AG20443 (cell line): ENCODE measurements at regions not wholly inside any gene's neighbourhood (a gene's known extent, or its start where the extent isn't known, plus 50 kb on each side); places are given as distances from the start of the nearest gene placed in this dataset.

ENCODE experiments used
- DNase-seq: peaks from one replicate; pipeline ENCODE4 v3.0.0; 2012; ENCODE audit warnings: low spot score, mixed read lengths

- DNase-seq, result no peak
Observed at GRCh38 chr5:61622156-61622555, 290.1 kb downstream of the ZSWIM6 start.

- no peak for DNase-seq
Observed at GRCh38 chr5:61623401-61624069, 291.5 kb downstream of the ZSWIM6 start.

DNA sequence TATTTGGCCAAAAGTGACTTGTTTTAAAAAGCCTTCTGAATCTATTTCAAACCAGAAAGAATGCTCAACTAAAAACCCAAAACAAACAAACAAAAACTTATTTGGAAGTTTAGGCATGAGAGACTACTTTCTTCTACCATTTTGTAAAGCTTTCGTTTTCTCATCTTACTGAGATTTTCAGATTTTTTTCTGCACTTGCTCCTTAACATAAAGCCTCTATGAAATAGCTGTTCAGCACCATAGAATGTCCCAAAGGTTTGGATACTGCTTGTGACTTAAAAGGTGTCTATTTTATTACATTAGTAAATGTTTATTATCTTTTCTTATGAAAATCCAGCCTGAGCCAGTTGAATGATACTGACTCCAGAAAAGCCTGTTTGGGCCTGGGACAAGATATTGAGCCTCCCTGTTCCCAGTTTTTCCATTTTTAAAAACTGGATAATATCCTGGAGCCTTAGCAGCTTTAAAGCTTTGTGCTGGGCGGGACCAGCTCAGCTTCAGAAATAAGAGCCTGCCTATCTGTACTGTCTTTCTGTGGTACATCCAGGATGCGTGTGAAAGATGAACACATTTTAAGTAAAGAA is 292.6 kb downstream of the ZSWIM6 start:
- DNase-seq, result no peak

DNA sequence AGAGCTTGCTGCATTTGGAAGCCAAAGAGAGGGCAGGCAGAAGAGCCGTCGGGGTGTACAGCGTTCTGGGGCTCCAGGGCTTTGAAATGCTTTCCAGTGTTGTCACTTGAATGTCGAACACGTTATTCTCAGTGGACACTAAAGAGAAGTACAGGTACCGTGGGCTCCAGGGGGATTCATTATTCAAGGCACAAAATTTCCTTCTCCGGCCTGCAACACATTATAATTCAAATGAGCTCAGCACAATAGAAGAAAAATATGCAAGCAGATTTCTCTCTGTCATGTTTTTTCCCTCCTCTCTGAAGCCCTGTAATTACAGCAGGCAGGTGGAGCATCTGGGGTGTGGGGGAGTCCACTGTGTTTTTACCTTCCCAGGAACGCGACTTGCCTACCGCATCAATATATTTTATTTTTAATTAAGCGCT is 293.1 kb downstream of the ZSWIM6 start:
- DNase-seq, result no peak

GRCh38 chr5:61625681-61626621 is 293.9 kb downstream of the ZSWIM6 start:
- DNase-seq, result peak; percentile 75

DNA sequence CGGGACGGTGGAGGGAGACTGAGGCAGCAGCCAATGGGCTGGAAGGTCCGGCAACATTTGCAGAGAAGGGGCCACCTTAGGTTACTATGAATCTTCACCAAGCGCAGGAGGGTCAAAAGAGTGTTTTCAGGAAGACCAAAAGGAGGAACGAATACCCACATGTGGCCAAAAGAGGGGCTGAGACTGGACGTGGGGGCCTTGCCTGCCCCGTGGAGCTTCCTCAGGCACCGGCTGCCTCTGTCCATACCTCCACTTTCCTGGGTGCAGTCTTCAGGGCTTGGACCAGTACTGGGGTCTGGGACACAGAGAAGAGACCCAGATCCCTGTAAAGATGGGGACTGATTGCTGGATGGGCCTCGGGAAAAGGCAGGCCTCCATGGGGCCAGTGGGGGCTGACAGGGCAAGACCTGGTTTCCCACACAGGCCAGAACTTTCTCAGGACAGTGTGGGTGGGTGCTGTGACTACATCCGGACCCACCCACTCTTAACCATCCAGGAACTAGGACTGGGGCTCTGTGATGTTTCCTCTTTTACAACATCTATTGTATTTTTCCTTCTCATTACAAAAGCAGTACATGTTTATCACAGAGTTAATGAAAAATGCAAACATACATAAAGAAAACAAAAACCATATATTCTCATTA is 294.7 kb downstream of the ZSWIM6 start:
- no peak for DNase-seq

DNA sequence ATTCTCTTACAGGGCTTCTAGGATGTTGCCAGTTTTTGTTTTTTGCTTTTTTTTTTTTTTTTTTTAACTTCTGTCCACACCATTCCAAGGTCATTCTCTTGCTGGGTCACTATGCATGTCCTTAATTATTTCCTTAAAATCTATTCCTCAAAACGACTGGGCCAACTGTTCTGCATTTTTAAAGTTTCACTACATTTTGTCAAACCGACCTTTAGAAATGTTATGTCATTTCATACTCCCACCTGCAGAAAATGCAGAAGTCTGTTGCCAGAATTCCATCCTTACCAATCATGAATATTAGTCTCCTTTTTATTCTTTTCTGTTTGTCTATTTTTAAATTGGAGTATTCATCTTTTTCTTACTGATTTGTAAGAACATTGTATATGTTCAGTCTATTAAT is 295.5 kb downstream of the ZSWIM6 start:
- no peak for DNase-seq

DNA sequence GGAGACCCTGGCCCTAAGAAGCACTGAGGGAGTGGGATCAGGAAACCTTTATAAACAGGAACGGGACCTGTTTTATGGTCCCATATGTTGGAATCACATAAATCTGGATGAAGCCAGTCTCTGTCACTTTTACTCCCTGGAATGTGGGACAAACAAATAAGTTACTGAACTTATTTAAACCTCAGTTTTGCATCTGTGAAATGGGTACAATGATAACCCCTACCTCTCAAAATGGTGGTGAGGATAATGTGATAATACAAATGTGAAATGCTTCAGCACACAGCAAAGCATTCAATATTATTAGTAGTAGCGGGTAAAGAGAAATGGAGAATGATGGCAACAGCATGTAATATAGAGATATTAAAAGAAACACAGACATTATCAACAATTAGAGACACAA is 298.9 kb downstream of the ZSWIM6 start:
- no peak for DNase-seq

DNA sequence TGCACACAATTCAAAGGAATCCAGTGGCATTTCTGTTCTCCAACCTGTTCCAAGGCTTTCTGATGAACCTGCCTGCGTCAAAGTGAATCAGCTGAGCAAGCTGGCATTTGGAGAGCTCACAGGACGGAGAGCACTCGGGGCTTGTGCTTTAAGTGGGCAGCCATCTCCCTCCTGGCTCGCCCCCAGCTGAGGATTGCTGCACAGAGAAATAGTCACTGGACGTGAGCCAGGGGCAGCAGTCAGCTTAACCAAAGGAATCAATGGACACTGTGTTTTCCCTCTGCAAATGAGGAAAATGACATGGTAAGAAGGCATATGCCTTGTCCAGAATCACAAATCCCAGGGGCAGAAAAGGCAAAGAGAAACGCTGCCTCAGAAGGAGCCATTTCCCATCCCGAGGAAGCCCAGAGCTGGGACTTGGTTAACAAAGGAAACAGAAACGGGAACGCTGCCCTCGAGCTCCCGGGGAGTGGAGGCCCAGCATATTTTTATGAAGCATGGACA is 299.4 kb downstream of the ZSWIM6 start:
- peak; percentile 31 for DNase-seq

GRCh38 chr5:61632064-61632463 is 300.0 kb downstream of the ZSWIM6 start:
- no peak for DNase-seq

GRCh38 chr5:61635271-61635670 is 303.2 kb downstream of the ZSWIM6 start:
- DNase-seq, result no peak

- no peak for DNase-seq
Observed at GRCh38 chr5:61637566-61637965, 305.5 kb downstream of the ZSWIM6 start.

DNA sequence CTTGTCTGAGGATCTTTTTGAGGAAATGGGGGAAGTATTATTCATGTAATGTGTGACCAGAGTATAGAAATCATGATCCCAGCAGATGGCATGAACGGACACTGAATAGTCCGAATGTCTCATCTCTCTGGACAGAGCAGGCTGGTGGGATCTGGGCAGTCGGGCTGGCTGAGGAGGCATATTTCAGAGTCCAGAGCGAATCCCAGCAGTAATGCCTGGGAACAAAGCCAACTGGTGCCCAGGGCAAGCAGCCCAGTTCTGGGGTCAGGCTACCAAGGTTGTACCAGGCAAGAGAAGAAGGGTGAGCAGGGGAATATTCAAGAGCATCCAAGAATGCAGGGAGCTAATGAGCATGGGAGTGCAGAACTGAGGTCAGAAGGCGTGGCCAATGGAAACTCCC is 306.4 kb downstream of the ZSWIM6 start:
- no peak for DNase-seq

DNA sequence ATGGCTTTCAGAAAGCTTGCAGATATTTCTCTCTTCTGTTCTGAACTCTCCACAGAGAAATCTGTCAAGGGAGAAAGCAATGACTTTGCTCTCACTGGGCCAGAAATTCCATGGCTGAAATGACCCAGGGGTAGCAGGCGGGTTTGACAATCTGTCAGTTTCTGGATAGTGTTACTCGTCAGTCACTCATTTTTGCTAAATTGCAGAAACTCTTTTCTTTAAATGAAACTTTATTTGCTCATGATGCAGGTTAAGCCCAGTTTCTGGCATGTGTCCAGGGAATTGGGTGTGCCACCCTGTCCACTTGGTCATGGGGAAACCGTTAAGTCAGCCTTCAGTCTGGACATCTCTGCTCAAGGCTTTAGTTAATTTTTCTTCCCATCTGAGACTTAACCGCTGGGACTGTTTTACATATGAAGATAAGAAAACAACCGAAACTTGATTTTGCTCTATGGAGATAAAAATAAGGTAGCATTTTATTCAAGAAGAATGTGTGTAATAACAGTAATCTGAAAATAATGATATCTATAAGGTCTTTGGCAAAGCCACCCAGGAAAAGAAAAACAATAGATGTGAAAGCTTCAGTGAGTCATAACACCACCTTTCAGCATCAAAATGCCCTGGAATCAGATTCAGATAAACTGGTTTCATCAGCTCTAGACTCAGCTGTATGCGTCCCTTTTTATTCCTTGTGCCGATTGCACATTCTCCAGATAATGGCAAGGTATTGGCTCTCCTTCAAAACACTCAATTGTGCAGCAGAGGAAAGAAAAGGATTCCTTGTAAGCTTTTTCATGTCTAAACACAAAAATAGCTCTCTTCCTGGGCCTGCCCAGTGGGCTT is 308.3 kb downstream of the ZSWIM6 start:
- no peak for DNase-seq

- DNase-seq, result peak; percentile 34
Observed at GRCh38 chr5:61641748-61642565, 309.9 kb downstream of the ZSWIM6 start.

- DNase-seq, result no peak
Observed at GRCh38 chr5:61647672-61648071, 315.6 kb downstream of the ZSWIM6 start.

- DNase-seq, result no peak
Observed at GRCh38 chr5:61649231-61649630, 317.2 kb downstream of the ZSWIM6 start.

GRCh38 chr5:61649971-61650370 is 317.9 kb downstream of the ZSWIM6 start:
- DNase-seq, result no peak

DNA sequence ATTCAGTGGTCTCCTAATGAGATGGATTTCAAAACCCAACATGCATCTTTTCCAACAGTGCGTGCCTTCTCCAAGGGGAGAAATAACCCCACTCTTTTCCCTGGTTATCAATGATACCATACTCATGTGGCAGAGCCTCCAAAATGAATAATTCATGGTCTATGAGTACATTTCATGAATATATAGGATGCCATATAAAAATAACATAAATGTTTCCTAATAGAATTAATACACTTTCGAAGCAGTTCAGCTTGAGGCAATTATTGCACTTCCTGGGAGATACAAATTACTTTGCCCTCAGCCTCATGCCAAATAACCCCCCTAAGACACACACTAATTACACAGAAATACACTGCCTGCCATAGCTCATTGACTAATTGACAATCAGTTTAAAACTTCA is 318.6 kb downstream of the ZSWIM6 start:
- DNase-seq, result no peak

GRCh38 chr5:61651195-61651594 is 319.1 kb downstream of the ZSWIM6 start:
- DNase-seq, result no peak
